ENCODE measurements at regions not wholly inside any gene's neighbourhood (a gene's known extent, or its start where the extent isn't known, plus 50 kb on each side); places are given as distances from the start of the nearest gene placed in this dataset.

GRCh38 chr14:51562816-51563215, 88.9 kb upstream of the FRMD6 start:
- intact Hi-C loops (cut with DNase I), result no loop called here

GRCh38 chr14:51563560-51563959, 88.2 kb upstream of the FRMD6 start:
- Histone ChIP-seq H3K9me3 (no peaks in the 10 kb centered on the region), H3K27me3 (no peaks in the 10 kb centered on the region), H3K27ac (replicated peaks in 1 of 4) (no peak overlapping the region), H3K4me3 (no peak overlapping the region), H3K4me1 (peaks cover 0 to 26% (median 11%) of the 10 kb centered on the region in 4 donors), H3K36me3 (no peaks in the 10 kb centered on the region)
- no peak for DNase-seq (ENCODE audit: extremely low spot score)
- TF ChIP-seq POLR2AphosphoS5 (IDR thresholded peaks at IDR 0.05), result no peak
- no peak for TF ChIP-seq CTCF (IDR thresholded peaks at IDR 0.05)
- TF ChIP-seq POLR2A (IDR thresholded peaks at IDR 0.05; ENCODE audit: low read depth), result no peak
- no peak for TF ChIP-seq EP300 (IDR thresholded peaks at IDR 0.05)
- intact Hi-C loops (cut with DNase I), result no loop called here
- 93% methylated on average over 3 of the region's 3 CpGs for WGBS

More at GRCh38 chr14:51562816-51563215, 88.9 kb upstream of the FRMD6 start:
- TF ChIP-seq POLR2AphosphoS5 (IDR thresholded peaks at IDR 0.05), result no peak
- TF ChIP-seq CTCF (IDR thresholded peaks at IDR 0.05), result no peak
- no peak for TF ChIP-seq POLR2A (IDR thresholded peaks at IDR 0.05; ENCODE audit: low read depth)
- TF ChIP-seq EP300 (IDR thresholded peaks at IDR 0.05), result no peak
- Histone ChIP-seq H3K4me1 (peaks cover 0 to 22% (median 10%) of the 10 kb centered on the region in 4 donors), H3K9me3 (no peaks in the 10 kb centered on the region), H3K4me3 (no peak overlapping the region), H3K36me3 (no peaks in the 10 kb centered on the region), H3K27me3 (no peaks in the 10 kb centered on the region), H3K27ac (replicated peaks in 1 of 4) (no peak overlapping the region)
- no peak for DNase-seq (ENCODE audit: extremely low spot score)
- 96% methylated on average over 5 of the region's 5 CpGs for WGBS

GRCh38 chr14:51564460-51564859, 87.2 kb upstream of the FRMD6 start:
- intact Hi-C loops (cut with DNase I), result no loop called here
- H3K9me3 ChIP-seq, result no peaks in the 10 kb centered on the region
- 95% methylated on average over 5 of the region's 5 CpGs for WGBS
- TF ChIP-seq EP300 (IDR thresholded peaks at IDR 0.05), result no peak
- no peak for TF ChIP-seq POLR2A (IDR thresholded peaks at IDR 0.05; ENCODE audit: low read depth)
- no peak for TF ChIP-seq CTCF (IDR thresholded peaks at IDR 0.05)
- TF ChIP-seq POLR2AphosphoS5 (IDR thresholded peaks at IDR 0.05), result no peak
- no peak overlapping the region for H3K4me3 ChIP-seq
- peaks cover 0 to 18% (median 7%) of the 10 kb centered on the region in 4 donors for H3K4me1 ChIP-seq
- no peak for DNase-seq (ENCODE audit: extremely low spot score)
- H3K27ac ChIP-seq (replicated peaks in 1 of 4), result no peak overlapping the region
- no peaks in the 10 kb centered on the region for H3K27me3 ChIP-seq
- no peaks in the 10 kb centered on the region for H3K36me3 ChIP-seq

GRCh38 chr14:51564986-51565604, 86.6 kb upstream of the FRMD6 start:
- DNase-seq (ENCODE audit: extremely low spot score), result no peak
- intact Hi-C loops (cut with DNase I), result no loop called here
- H3K36me3 ChIP-seq, result no peaks in the 10 kb centered on the region
- TF ChIP-seq EP300 (IDR thresholded peaks at IDR 0.05) (no peak), CTCF (IDR thresholded peaks at IDR 0.05) (no peak), POLR2AphosphoS5 (IDR thresholded peaks at IDR 0.05) (no peak), POLR2A (IDR thresholded peaks at IDR 0.05; ENCODE audit: low read depth) (no peak)
- no peaks in the 10 kb centered on the region for H3K9me3 ChIP-seq
- no peak overlapping the region for H3K27ac ChIP-seq (replicated peaks in 1 of 4)
- WGBS, result 70% methylated on average over 6 of the region's 6 CpGs
- peaks cover 0 to 18% (median 7%) of the 10 kb centered on the region in 4 donors for H3K4me1 ChIP-seq
- no peaks in the 10 kb centered on the region for H3K27me3 ChIP-seq
- H3K4me3 ChIP-seq, result no peak overlapping the region

Measured in esophagus muscularis mucosa (tissue), 4 donors.